Psoas muscle (tissue), 7 donors: ENCODE measurements at regions not wholly inside any gene's neighbourhood (a gene's known extent, or its start where the extent isn't known, plus 50 kb on each side); places are given as distances from the start of the nearest gene placed in this dataset.

Source experiments
- ATAC-seq, 4 donors: fragments of 200-7000 bp; cut with Tn5 transposase; one replicate each; pipeline ENCODE4 v1.9.1; 2020; ENCODE audit warnings: moderate library complexity in 3 of 4, mild to moderate bottlenecking in 2 of 4
- DNase-seq, 2 donors: peaks; one replicate each; pipeline ENCODE4 v3.0.0-alpha.2; 2020
- H3K27ac ChIP-seq: fragments of 200-600 bp; one replicate; pipeline ENCODE4 v1.8.0; 2022
- H3K27me3 ChIP-seq, 3 donors: fragments of 200-600 bp in 1 of 3; one replicate each; pipeline versions ENCODE4 v1.6.1 to v1.8.0; 2013 to 2022; ENCODE audit warnings: low read length in 2 of 3, mild to moderate bottlenecking in 2 of 3, moderate library complexity in 1 of 3; ENCODE audit not compliant: insufficient read depth in 3 of 3
- H3K36me3 ChIP-seq, 2 donors: fragments of 200-600 bp in 1 of 2; one replicate each; pipeline versions ENCODE4 v1.6.1 to v1.8.0; 2013 to 2022; ENCODE audit warnings: low read depth in 1 of 2, mild to moderate bottlenecking in 1 of 2, moderate library complexity in 1 of 2; ENCODE audit not compliant: insufficient read depth in 1 of 2
- H3K4me1 ChIP-seq: fragments of 200-600 bp; one replicate; pipeline ENCODE4 v1.8.0; 2022
- H3K4me3 ChIP-seq: fragments of 200-600 bp; one replicate; pipeline ENCODE4 v1.8.0; 2022; ENCODE audit warnings: mild to moderate bottlenecking
- H3K9me3 ChIP-seq: fragments of 200-600 bp; one replicate; pipeline ENCODE4 v1.8.0; 2022
- CTCF ChIP-seq: fragments of 200-600 bp; IDR thresholded peaks from one replicate; pipeline ENCODE4 v1.8.0; 2022; ENCODE audit warnings: antibody characterized with exemption
- WGBS, 3 donors: extraction: QIAGEN DNeasy Blood & Tissue Kit; methylation state at CpG; one replicate each; pipeline versions ENCODE4 v1.1.6 to v1.1.7; 2013; 5-methylcytosine and 5-hydroxymethylcytosine counted together
- intact Hi-C, 2 donors: fragments of 100-400 bp; cut with DNase I; formaldehyde crosslinking; loops; one replicate each; pipeline versions ENCODE4 v1.11.0 to v1.14.2; 2022
- donor health status: healthy with polysubstance abuse.
- donor health status: DM: no; HTN: no; CAD: no; lungs with moderate emphysema.
- donor health status: Bipolar disorder and iron deficiency.
- donor health status: healthy.
- donor health status: DM: yes; HTN: yes; CAD: no.
- donor health status: DM: no; HTN: no; CAD: no.
- donor health status: DM: yes; HTN: yes; CAD: no.

GRCh38 chr6:140276719-140277118 is 902.3 kb upstream of the CITED2 start:
- Histone ChIP-seq H3K36me3 (no peaks in the 10 kb centered on the region), H3K27ac (no peak overlapping the region), H3K9me3 (peaks cover 3% of the 10 kb centered on the region), H3K4me1 (no peaks in the 10 kb centered on the region), H3K4me3 (no peak overlapping the region), H3K27me3 (no peaks in the 10 kb centered on the region)
- WGBS, 3 donors = 66 to 93% (median 75%) methylated on average over 1 of the region's 1 CpG
- DNase-seq (no peak), ATAC-seq (no peak)
- intact Hi-C loops = no loop called here
- no peak for TF ChIP-seq CTCF

GRCh38 chr6:140276133-140276532 is 901.7 kb upstream of the CITED2 start:
- ATAC-seq (no peak), DNase-seq (no peak)
- H3K4me1 ChIP-seq = no peaks in the 10 kb centered on the region
- intact Hi-C loops = no loop called here
- no peak overlapping the region for H3K4me3 ChIP-seq
- H3K36me3 ChIP-seq = no peaks in the 10 kb centered on the region
- peaks cover 3% of the 10 kb centered on the region for H3K9me3 ChIP-seq
- no peak for TF ChIP-seq CTCF
- WGBS, 3 donors = 94 to 96% (median 95%) methylated on average over 1 of the region's 1 CpG
- no peak overlapping the region for H3K27ac ChIP-seq
- no peaks in the 10 kb centered on the region for H3K27me3 ChIP-seq

GRCh38 chr6:140275725-140276124 is 901.3 kb upstream of the CITED2 start:
- no peak for TF ChIP-seq CTCF
- H3K27me3 ChIP-seq = no peaks in the 10 kb centered on the region
- no peaks in the 10 kb centered on the region for H3K36me3 ChIP-seq
- ATAC-seq (no peak), DNase-seq (no peak)
- intact Hi-C loops = no loop called here
- H3K27ac ChIP-seq = no peak overlapping the region
- H3K4me1 ChIP-seq = no peaks in the 10 kb centered on the region
- H3K9me3 ChIP-seq = peaks cover 3% of the 10 kb centered on the region
- H3K4me3 ChIP-seq = no peak overlapping the region

- DNase-seq (no peak), ATAC-seq (no peak)
- WGBS, 3 donors = 86 to 96% (median 90%) methylated on average over 2 of the region's 2 CpGs
- peaks cover 3% of the 10 kb centered on the region for H3K9me3 ChIP-seq
- no peak for TF ChIP-seq CTCF
- no peaks in the 10 kb centered on the region for H3K36me3 ChIP-seq
- intact Hi-C loops = no loop called here
- H3K27me3 ChIP-seq = no peaks in the 10 kb centered on the region
- H3K27ac ChIP-seq = no peak overlapping the region
- no peaks in the 10 kb centered on the region for H3K4me1 ChIP-seq
- no peak overlapping the region for H3K4me3 ChIP-seq
Measured at GRCh38 chr6:140274548-140274947, 900.1 kb upstream of the CITED2 start.

- intact Hi-C loops = no loop called here
- Histone ChIP-seq H3K27ac (no peak overlapping the region), H3K27me3 (no peaks in the 10 kb centered on the region), H3K4me1 (no peaks in the 10 kb centered on the region), H3K36me3 (no peaks in the 10 kb centered on the region), H3K4me3 (no peak overlapping the region), H3K9me3 (peaks cover 3% of the 10 kb centered on the region)
- 36 to 66% (median 51%) methylated on average over 2 of the region's 2 CpGs for WGBS, 3 donors
- no peak for ATAC-seq
- DNase-seq = no peak
- TF ChIP-seq CTCF = no peak
Measured at GRCh38 chr6:140271759-140272377, 897.4 kb upstream of the CITED2 start.
